ENCODE measurements at regions not wholly inside any gene's neighbourhood (a gene's known extent, or its start where the extent isn't known, plus 50 kb on each side); places are given as distances from the start of the nearest gene placed in this dataset.
A peak's percentile ranks its signal among the peaks of the same experiment; 100 is the strongest.

- DNase-seq (ENCODE audit: low spot score) (no peak), ATAC-seq (ENCODE audit: low read depth) (no peak)
- Histone ChIP-seq H3K36me3 (ENCODE audit: low read depth) (no peaks in the 10 kb centered on the region), H3K9me3 (ENCODE audit: severe bottlenecking) (no peaks in the 10 kb centered on the region), H3K4me1 (ENCODE audit: insufficient read depth, poor library complexity, severe bottlenecking) (no peaks in the 10 kb centered on the region), H3K27me3 (ENCODE audit: insufficient read depth, poor library complexity, severe bottlenecking) (no peaks in the 10 kb centered on the region), H3K4me3 (ENCODE audit: severe bottlenecking) (no peak overlapping the region), H3K27ac (ENCODE audit: poor library complexity, severe bottlenecking) (no peak overlapping the region)
- TF ChIP-seq CTCF (IDR thresholded peaks at IDR 0.05; ENCODE audit: poor library complexity, severe bottlenecking) = no peak
Observed at GRCh38 chr5:28190011-28190410, 1151.6 kb upstream of the CDH9 start.

DNA sequence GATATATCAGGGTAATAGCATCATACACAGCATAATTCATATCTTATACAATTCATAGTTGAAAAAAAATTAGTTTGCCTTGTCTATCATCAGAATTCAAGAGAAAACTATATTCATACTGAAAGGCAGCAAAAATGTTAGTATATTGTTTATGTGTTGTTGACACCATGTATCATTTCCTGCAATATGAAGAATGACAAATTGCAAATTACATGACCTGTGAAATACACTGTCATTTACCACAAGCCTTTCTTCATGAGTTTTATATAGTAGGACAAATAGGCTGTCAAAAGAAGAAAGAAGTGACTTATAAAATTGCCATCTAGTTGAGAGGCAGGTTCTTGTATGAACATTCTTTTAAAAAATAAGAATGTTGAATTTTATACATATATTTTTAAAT is 1136.3 kb upstream of the CDH9 start:
- ATAC-seq (ENCODE audit: low read depth) (no peak), DNase-seq (ENCODE audit: low spot score) (no peak)
- Histone ChIP-seq H3K27ac (ENCODE audit: poor library complexity, severe bottlenecking) (no peak overlapping the region), H3K27me3 (ENCODE audit: insufficient read depth, poor library complexity, severe bottlenecking) (no peaks in the 10 kb centered on the region), H3K4me1 (ENCODE audit: insufficient read depth, poor library complexity, severe bottlenecking) (no peaks in the 10 kb centered on the region), H3K4me3 (ENCODE audit: severe bottlenecking) (no peak overlapping the region), H3K9me3 (ENCODE audit: severe bottlenecking) (no peaks in the 10 kb centered on the region), H3K36me3 (ENCODE audit: low read depth) (no peaks in the 10 kb centered on the region)
- no peak for TF ChIP-seq CTCF (IDR thresholded peaks at IDR 0.05; ENCODE audit: poor library complexity, severe bottlenecking)

DNA sequence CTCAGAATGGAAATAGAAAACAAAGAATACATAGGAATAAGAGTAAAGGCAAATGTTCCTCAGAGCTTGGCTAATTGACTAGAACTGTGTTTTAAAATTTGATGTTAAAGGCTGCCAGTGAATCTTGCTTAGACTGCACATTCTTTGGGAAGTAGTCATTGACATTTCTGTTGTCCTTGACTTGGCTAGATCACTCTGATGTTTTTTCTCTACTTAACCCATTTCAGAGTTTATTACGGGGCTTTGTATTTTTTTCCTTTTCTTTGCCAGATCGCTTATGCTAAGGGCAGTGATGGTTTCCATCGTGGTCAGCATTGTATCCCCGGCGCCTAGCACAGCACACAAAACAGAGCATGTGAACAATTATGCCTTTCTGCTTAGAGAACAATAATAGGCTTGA is 1126.7 kb upstream of the CDH9 start:
- H3K27me3 ChIP-seq (ENCODE audit: insufficient read depth, poor library complexity, severe bottlenecking) = no peaks in the 10 kb centered on the region
- H3K9me3 ChIP-seq (ENCODE audit: severe bottlenecking) = no peaks in the 10 kb centered on the region
- no peak overlapping the region for H3K4me3 ChIP-seq (ENCODE audit: severe bottlenecking)
- TF ChIP-seq CTCF (IDR thresholded peaks at IDR 0.05; ENCODE audit: poor library complexity, severe bottlenecking) = no peak
- H3K27ac ChIP-seq (ENCODE audit: poor library complexity, severe bottlenecking) = no peak overlapping the region
- no peaks in the 10 kb centered on the region for H3K4me1 ChIP-seq (ENCODE audit: insufficient read depth, poor library complexity, severe bottlenecking)
- DNase-seq (ENCODE audit: low spot score) (no peak), ATAC-seq (ENCODE audit: low read depth) (peak; percentile 38; the same call in 1 of the 3 replicates)
- H3K36me3 ChIP-seq (ENCODE audit: low read depth) = no peaks in the 10 kb centered on the region

DNA sequence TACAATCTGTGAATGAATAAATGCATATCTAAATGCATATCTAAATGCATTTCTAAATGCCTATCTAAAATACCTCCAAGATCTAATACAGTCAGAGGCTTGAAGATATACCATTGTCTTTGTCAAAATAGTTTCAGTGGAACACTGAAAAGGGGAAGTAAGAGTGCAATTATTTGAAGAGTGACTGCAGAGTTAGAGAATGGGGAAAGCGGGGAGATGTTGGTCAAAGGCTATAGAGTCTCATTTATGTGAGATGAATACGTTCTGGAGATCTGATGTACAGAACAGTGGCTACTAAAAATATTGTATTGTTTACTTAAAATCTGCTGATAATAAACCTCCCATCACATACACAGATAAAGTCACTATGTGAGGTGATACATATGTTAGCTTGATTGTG is 1126.2 kb upstream of the CDH9 start:
- ATAC-seq (ENCODE audit: low read depth) (no peak), DNase-seq (ENCODE audit: low spot score) (no peak)
- Histone ChIP-seq H3K4me1 (ENCODE audit: insufficient read depth, poor library complexity, severe bottlenecking) (no peaks in the 10 kb centered on the region), H3K4me3 (ENCODE audit: severe bottlenecking) (no peak overlapping the region), H3K27me3 (ENCODE audit: insufficient read depth, poor library complexity, severe bottlenecking) (no peaks in the 10 kb centered on the region), H3K36me3 (ENCODE audit: low read depth) (no peaks in the 10 kb centered on the region), H3K27ac (ENCODE audit: poor library complexity, severe bottlenecking) (no peak overlapping the region), H3K9me3 (ENCODE audit: severe bottlenecking) (no peaks in the 10 kb centered on the region)
- no peak for TF ChIP-seq CTCF (IDR thresholded peaks at IDR 0.05; ENCODE audit: poor library complexity, severe bottlenecking)

DNA sequence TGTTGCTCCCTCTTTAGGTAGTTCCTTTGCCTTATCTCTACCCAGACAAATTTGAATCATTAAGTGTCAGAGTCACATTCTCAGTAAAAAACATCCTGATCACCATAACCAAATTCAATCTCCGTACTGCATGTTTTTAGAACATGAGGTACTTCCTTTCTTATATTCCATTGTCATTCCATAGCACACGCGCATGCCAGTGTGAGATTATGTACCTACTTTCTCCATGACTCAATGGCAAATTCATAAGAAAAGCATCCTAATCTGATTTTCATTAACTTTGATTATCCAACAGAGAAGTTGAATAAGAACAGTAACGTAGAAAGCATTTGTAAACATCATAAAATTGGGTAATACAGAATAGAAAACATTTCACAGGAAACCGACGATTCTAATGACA is 1118.6 kb upstream of the CDH9 start:
- ATAC-seq (ENCODE audit: low read depth) = no peak

More for the DNA sequence above, 1118.6 kb upstream of the CDH9 start:
- Histone ChIP-seq H3K4me3 (ENCODE audit: severe bottlenecking) (no peak overlapping the region), H3K36me3 (ENCODE audit: low read depth) (no peaks in the 10 kb centered on the region), H3K9me3 (ENCODE audit: severe bottlenecking) (no peaks in the 10 kb centered on the region), H3K27me3 (ENCODE audit: insufficient read depth, poor library complexity, severe bottlenecking) (no peaks in the 10 kb centered on the region), H3K4me1 (ENCODE audit: insufficient read depth, poor library complexity, severe bottlenecking) (no peaks in the 10 kb centered on the region), H3K27ac (ENCODE audit: poor library complexity, severe bottlenecking) (no peak overlapping the region)
- TF ChIP-seq CTCF (IDR thresholded peaks at IDR 0.05; ENCODE audit: poor library complexity, severe bottlenecking) = no peak
- no peak for DNase-seq (ENCODE audit: low spot score)
